ENCODE measurements at regions not wholly inside any gene's neighbourhood (a gene's known extent, or its start where the extent isn't known, plus 50 kb on each side); places are given as distances from the start of the nearest gene placed in this dataset.

DNA sequence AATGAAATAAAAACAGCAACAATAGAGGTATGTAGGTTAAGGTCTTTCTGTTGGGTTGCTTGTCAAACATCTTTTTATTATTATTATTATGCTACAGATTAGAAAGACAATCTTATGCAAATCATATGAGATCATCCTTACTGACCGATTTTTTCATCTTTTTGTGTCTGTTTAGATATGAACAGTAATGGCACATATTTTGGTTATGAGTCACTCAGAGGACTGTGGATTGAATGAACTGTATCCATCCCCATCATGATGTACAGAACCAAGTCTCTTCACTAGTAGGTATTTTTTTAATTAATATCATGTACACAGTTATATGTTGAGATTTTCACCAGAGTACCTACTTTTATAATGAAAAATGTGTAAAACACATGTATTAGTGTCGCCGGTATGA is 159.1 kb downstream of the CHRM3 start:
- H3K79me2 ChIP-seq (ENCODE audit: insufficient read depth, low read length), result no peaks in the 10 kb centered on the region
- peaks cover 8% of the 10 kb centered on the region for H3K4me1 Mint-ChIP-seq
- TF ChIP-seq, protein P1, sequence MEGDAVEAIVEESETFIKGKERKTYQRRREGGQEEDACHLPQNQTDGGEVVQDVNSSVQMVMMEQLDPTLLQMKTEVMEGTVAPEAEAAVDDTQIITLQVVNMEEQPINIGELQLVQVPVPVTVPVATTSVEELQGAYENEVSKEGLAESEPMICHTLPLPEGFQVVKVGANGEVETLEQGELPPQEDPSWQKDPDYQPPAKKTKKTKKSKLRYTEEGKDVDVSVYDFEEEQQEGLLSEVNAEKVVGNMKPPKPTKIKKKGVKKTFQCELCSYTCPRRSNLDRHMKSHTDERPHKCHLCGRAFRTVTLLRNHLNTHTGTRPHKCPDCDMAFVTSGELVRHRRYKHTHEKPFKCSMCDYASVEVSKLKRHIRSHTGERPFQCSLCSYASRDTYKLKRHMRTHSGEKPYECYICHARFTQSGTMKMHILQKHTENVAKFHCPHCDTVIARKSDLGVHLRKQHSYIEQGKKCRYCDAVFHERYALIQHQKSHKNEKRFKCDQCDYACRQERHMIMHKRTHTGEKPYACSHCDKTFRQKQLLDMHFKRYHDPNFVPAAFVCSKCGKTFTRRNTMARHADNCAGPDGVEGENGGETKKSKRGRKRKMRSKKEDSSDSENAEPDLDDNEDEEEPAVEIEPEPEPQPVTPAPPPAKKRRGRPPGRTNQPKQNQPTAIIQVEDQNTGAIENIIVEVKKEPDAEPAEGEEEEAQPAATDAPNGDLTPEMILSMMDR (IDR thresholded peaks at IDR 0.05), result no peak

DNA sequence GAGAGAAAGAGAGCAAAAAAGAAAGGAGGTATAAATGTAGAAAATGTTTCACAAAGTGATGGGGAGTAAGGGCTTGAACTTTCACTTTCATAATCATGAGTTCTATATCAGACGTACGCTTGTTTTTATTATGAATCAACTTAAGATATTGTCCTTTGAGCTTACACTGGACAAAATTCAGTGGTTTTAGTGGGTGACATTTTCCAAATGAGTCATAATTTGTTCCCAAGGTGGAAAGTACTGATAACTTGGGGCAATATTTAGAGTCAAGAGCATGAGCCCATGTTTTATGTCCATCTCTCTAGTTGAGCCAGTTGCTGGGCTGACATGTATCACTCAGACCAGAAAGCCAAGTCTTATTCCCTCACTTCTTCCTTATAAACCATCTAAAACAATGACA is 161.6 kb downstream of the CHRM3 start:
- no CpG with 5 or more reads among the region's 2 CpGs for WGBS (ENCODE audit: insufficient coverage)
- Mint-ChIP-seq H3K4me3 (peak overlapping the region; percentile 31 to 83), H3K36me3 (no peaks in the 10 kb centered on the region), H3K27me3 (ENCODE audit: low read depth in 3 of 3) (peaks cover 0 to 2% (median 0%) of the 10 kb centered on the region in 3 donors), H3K27ac (peak overlapping the region in 3 of 7 donors; percentile 27 to 67 (median 43)), H3K4me1 (peaks cover 8% of the 10 kb centered on the region), H3K9me3 (peaks cover 4 to 11% (median 5%) of the 10 kb centered on the region in 7 donors)
- intact Hi-C loops (cut with micrococcal nuclease), result no loop called here
- H3K9ac ChIP-seq (ENCODE audit: insufficient read depth, low read length, poor library complexity, severe bottlenecking), result no peak overlapping the region
- no peaks in the 10 kb centered on the region for H3K79me2 ChIP-seq (ENCODE audit: insufficient read depth, low read length)
- peak overlapping the region; percentile 50 for H3K4me2 ChIP-seq (replicated peaks; ENCODE audit: extremely low read depth, low read length, poor library complexity, severe bottlenecking)
- no peaks in the 10 kb centered on the region for H3K36me3 ChIP-seq (replicated peaks in 1 of 2; ENCODE audit: control insufficient read depth in 1 of 2, insufficient read depth in 2 of 2, low read length in 2 of 2)
- H3K27me3 ChIP-seq (ENCODE audit: control insufficient read depth in 2 of 2, insufficient read depth in 2 of 2, low read length in 2 of 2), result no peaks in the 10 kb centered on the region
- peak overlapping the region in 1 of 2 donors; percentile 34 for H3K27ac ChIP-seq (ENCODE audit: low read depth in 1 of 2, low read length in 2 of 2)
- peak overlapping the region in 2 of 3 experiments; percentile 37 to 40 for H3K4me3 ChIP-seq (replicated peaks in 1 of 3; ENCODE audit: low read depth in 2 of 3, low read length in 3 of 3)
- TF ChIP-seq, protein P1 (IDR thresholded peaks at IDR 0.05), result no peak
- DNase-seq, result peak in 1 of 3 donors; percentile 0
- no peaks in the 10 kb centered on the region for H4K20me1 ChIP-seq (ENCODE audit: insufficient read depth, low read length)
- H3K9me3 ChIP-seq (replicated peaks in 1 of 2; ENCODE audit: control insufficient read depth in 1 of 2, insufficient read depth in 1 of 2, low read length in 2 of 2), result no peaks in the 10 kb centered on the region
- H3K4me1 ChIP-seq (ENCODE audit: control insufficient read depth in 1 of 2, insufficient read depth in 2 of 2, low read length in 2 of 2), result no peaks in the 10 kb centered on the region
- peak overlapping the region; percentile 36 for H2AFZ ChIP-seq (ENCODE audit: insufficient read depth, low read depth, low read length, poor library complexity, severe bottlenecking)

More for the DNA sequence above, 159.1 kb downstream of the CHRM3 start:
- H3K36me3 Mint-ChIP-seq, result no peaks in the 10 kb centered on the region
- intact Hi-C loops (cut with micrococcal nuclease), result no loop called here
- H3K27me3 Mint-ChIP-seq (ENCODE audit: low read depth in 3 of 3), result peaks cover 0 to 2% (median 0%) of the 10 kb centered on the region in 3 donors
- no CpG with 5 or more reads among the region's 3 CpGs for WGBS (ENCODE audit: insufficient coverage)
- H3K4me3 Mint-ChIP-seq, result no peak overlapping the region
- Histone ChIP-seq H3K36me3 (replicated peaks in 1 of 2; ENCODE audit: control insufficient read depth in 1 of 2, insufficient read depth in 2 of 2, low read length in 2 of 2) (no peaks in the 10 kb centered on the region), H3K4me1 (ENCODE audit: control insufficient read depth in 1 of 2, insufficient read depth in 2 of 2, low read length in 2 of 2) (no peaks in the 10 kb centered on the region), H3K4me2 (replicated peaks; ENCODE audit: extremely low read depth, low read length, poor library complexity, severe bottlenecking) (no peak overlapping the region), H3K9me3 (replicated peaks in 1 of 2; ENCODE audit: control insufficient read depth in 1 of 2, insufficient read depth in 1 of 2, low read length in 2 of 2) (no peaks in the 10 kb centered on the region), H3K27ac (ENCODE audit: low read depth in 1 of 2, low read length in 2 of 2) (no peak overlapping the region), H3K4me3 (replicated peaks in 1 of 3; ENCODE audit: low read depth in 2 of 3, low read length in 3 of 3) (no peak overlapping the region), H3K27me3 (ENCODE audit: control insufficient read depth in 2 of 2, insufficient read depth in 2 of 2, low read length in 2 of 2) (no peaks in the 10 kb centered on the region), H3K9ac (ENCODE audit: insufficient read depth, low read length, poor library complexity, severe bottlenecking) (no peak overlapping the region), H4K20me1 (ENCODE audit: insufficient read depth, low read length) (no peaks in the 10 kb centered on the region), H2AFZ (ENCODE audit: insufficient read depth, low read depth, low read length, poor library complexity, severe bottlenecking) (no peak overlapping the region)
- DNase-seq, result no peak
- no peak overlapping the region for H3K27ac Mint-ChIP-seq
- H3K9me3 Mint-ChIP-seq, result peaks cover 4 to 11% (median 5%) of the 10 kb centered on the region in 7 donors

Measured in CD14-positive monocyte (primary cell).